ENCODE measurements at regions not wholly inside any gene's neighbourhood (a gene's known extent, or its start where the extent isn't known, plus 50 kb on each side); places are given as distances from the start of the nearest gene placed in this dataset.

- 61 to 72% methylated on average over 1 of the region's 1 CpG for WGBS, 2 donors
- H3K9me3 ChIP-seq (ENCODE audit: control insufficient read depth, low read length), result no peaks in the 10 kb centered on the region
Measured at GRCh38 chr9:78898234-78898633, 601.3 kb downstream of the PSAT1 start.

DNA sequence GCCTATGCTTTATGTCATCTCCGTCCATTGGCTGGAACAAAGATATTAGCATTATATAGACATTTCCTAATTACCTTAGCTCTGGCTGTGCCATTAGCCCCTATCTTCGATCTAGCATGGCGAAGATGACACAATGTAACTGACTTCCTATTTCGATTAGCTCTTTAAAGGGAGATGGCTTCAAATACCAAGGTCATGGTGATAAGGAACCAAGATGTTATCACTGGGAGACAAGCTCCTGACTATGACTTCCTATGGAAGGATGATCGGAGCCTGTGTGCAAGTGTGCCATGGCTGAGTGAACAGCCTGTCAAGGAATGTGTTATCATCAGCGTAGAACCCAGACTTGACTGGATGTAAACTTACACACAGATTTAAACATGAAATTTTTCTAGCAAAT is 602.1 kb downstream of the PSAT1 start:
- no peak for ATAC-seq (ENCODE audit: low FRiP score)
- WGBS, 2 donors, result 88 to 92% methylated on average over 6 of the region's 6 CpGs
- intact Hi-C loops (cut with DNase I), result no loop called here

More at GRCh38 chr9:78898234-78898633, 601.3 kb downstream of the PSAT1 start:
- no peak for ATAC-seq (ENCODE audit: low FRiP score)
- H3K27me3 ChIP-seq (ENCODE audit: control insufficient read depth in 1 of 2, insufficient read depth in 2 of 2, low read length in 1 of 2), result peaks cover 0 to 3% of the 10 kb centered on the region in 2 donors
- H3K36me3 ChIP-seq (ENCODE audit: control insufficient read depth in 1 of 2, insufficient read depth in 2 of 2, low read length in 1 of 2), result no peaks in the 10 kb centered on the region
- H3K4me3 ChIP-seq (ENCODE audit: low read length in 2 of 2), result no peak overlapping the region
- intact Hi-C loops (cut with DNase I), result no loop called here
- H3K27ac ChIP-seq (ENCODE audit: low read depth in 1 of 2, low read length in 2 of 2), result no peak overlapping the region
- no peak for DNase-seq
- no peaks in the 10 kb centered on the region for H3K4me1 ChIP-seq (ENCODE audit: control insufficient read depth in 1 of 2, insufficient read depth in 2 of 2, low read length in 2 of 2)

DNA sequence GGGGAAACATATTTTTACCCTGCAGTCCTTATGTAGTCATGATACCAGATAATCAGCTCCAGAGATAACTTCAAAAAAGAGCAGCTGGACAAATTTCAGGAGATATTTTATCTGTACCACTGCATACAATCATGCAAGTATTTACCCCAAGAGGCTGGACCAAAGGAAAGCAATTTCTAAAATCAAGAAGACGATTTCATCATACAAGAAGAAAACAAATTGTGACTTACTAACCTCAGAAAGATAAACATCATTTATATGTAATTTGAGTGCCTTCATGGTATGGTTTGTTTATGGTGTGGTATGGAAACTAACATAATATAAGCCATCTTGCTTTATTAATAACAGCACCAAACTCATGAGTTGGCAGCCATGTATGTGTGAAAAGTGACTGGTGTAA is 603.6 kb downstream of the PSAT1 start:
- no peak for DNase-seq
- WGBS, 2 donors, result 72 to 75% methylated on average over 1 of the region's 1 CpG
- intact Hi-C loops (cut with DNase I), result no loop called here
- Histone ChIP-seq H3K27me3 (ENCODE audit: control insufficient read depth in 1 of 2, insufficient read depth in 2 of 2, low read length in 1 of 2) (peaks cover 0 to 3% of the 10 kb centered on the region in 2 donors), H3K27ac (ENCODE audit: low read depth in 1 of 2, low read length in 2 of 2) (no peak overlapping the region), H3K4me3 (ENCODE audit: low read length in 2 of 2) (no peak overlapping the region), H3K9me3 (ENCODE audit: control insufficient read depth, low read length) (no peaks in the 10 kb centered on the region), H3K4me1 (ENCODE audit: control insufficient read depth in 1 of 2, insufficient read depth in 2 of 2, low read length in 2 of 2) (no peaks in the 10 kb centered on the region), H3K36me3 (ENCODE audit: control insufficient read depth in 1 of 2, insufficient read depth in 2 of 2, low read length in 1 of 2) (no peaks in the 10 kb centered on the region)
- ATAC-seq (ENCODE audit: low FRiP score), result no peak

More for the DNA sequence above, 602.1 kb downstream of the PSAT1 start:
- Histone ChIP-seq H3K36me3 (ENCODE audit: control insufficient read depth in 1 of 2, insufficient read depth in 2 of 2, low read length in 1 of 2) (no peaks in the 10 kb centered on the region), H3K4me3 (ENCODE audit: low read length in 2 of 2) (no peak overlapping the region), H3K4me1 (ENCODE audit: control insufficient read depth in 1 of 2, insufficient read depth in 2 of 2, low read length in 2 of 2) (no peaks in the 10 kb centered on the region), H3K9me3 (ENCODE audit: control insufficient read depth, low read length) (no peaks in the 10 kb centered on the region), H3K27me3 (ENCODE audit: control insufficient read depth in 1 of 2, insufficient read depth in 2 of 2, low read length in 1 of 2) (peaks cover 0 to 3% of the 10 kb centered on the region in 2 donors), H3K27ac (ENCODE audit: low read depth in 1 of 2, low read length in 2 of 2) (no peak overlapping the region)
- no peak for DNase-seq

DNA sequence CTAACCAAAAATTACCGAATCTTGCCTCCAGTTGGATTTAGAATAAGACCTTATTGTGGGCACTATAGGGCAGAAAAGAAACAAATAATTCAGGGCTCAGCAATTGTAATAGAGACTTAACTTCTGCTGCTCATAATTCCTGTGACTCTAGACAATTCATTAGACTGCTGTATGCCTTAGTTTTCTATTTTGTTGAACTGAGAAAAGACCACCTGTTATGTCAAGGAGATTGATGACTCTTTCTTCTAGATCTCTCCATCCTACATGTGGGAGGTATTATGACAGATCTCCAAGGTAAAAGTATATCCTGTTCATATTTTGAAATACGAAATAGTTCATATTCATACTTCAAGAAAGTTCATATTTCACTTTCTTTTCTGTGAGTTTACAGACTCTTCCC is 605.1 kb downstream of the PSAT1 start:
- H3K9me3 ChIP-seq (ENCODE audit: control insufficient read depth, low read length), result no peaks in the 10 kb centered on the region
- H3K4me1 ChIP-seq (ENCODE audit: control insufficient read depth in 1 of 2, insufficient read depth in 2 of 2, low read length in 2 of 2), result no peaks in the 10 kb centered on the region
- intact Hi-C loops (cut with DNase I), result no loop called here
- ATAC-seq (ENCODE audit: low FRiP score), result no peak
- no peak overlapping the region for H3K27ac ChIP-seq (ENCODE audit: low read depth in 1 of 2, low read length in 2 of 2)
- 66 to 80% methylated on average over 2 of the region's 2 CpGs for WGBS, 2 donors
- H3K27me3 ChIP-seq (ENCODE audit: control insufficient read depth in 1 of 2, insufficient read depth in 2 of 2, low read length in 1 of 2), result peaks cover 0 to 3% of the 10 kb centered on the region in 2 donors
- no peak overlapping the region for H3K4me3 ChIP-seq (ENCODE audit: low read length in 2 of 2)
- DNase-seq, result no peak
- H3K36me3 ChIP-seq (ENCODE audit: control insufficient read depth in 1 of 2, insufficient read depth in 2 of 2, low read length in 1 of 2), result no peaks in the 10 kb centered on the region

- Histone ChIP-seq H3K4me1 (ENCODE audit: control insufficient read depth in 1 of 2, insufficient read depth in 2 of 2, low read length in 2 of 2) (no peaks in the 10 kb centered on the region), H3K27me3 (ENCODE audit: control insufficient read depth in 1 of 2, insufficient read depth in 2 of 2, low read length in 1 of 2) (peaks cover 0 to 3% of the 10 kb centered on the region in 2 donors), H3K27ac (ENCODE audit: low read depth in 1 of 2, low read length in 2 of 2) (no peak overlapping the region), H3K9me3 (ENCODE audit: control insufficient read depth, low read length) (no peaks in the 10 kb centered on the region), H3K36me3 (ENCODE audit: control insufficient read depth in 1 of 2, insufficient read depth in 2 of 2, low read length in 1 of 2) (no peaks in the 10 kb centered on the region), H3K4me3 (ENCODE audit: low read length in 2 of 2) (no peak overlapping the region)
- intact Hi-C loops (cut with DNase I), result no loop called here
- DNase-seq, result no peak
- ATAC-seq (ENCODE audit: low FRiP score), result no peak
Measured at GRCh38 chr9:78903581-78903980, 606.7 kb downstream of the PSAT1 start.

DNA sequence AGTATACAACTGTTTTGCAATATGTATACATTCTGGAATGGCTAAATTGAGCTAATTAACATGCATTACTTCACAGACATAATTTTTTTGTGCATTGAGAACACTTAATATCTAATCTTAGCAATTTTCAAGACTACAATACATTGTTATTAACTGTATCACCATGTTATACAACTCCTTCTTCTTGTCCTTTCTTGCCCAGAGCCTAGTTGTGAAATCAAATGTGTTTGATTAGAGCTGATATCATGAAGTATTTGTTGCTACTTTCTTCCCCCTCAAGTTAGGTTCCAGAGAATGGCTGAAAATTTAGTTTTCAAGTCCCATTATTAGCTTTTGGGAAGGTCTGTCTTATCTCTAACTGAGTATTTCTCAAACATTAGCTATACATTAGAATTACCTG is 607.8 kb downstream of the PSAT1 start:
- no peak for DNase-seq
- Histone ChIP-seq H3K4me3 (ENCODE audit: low read length in 2 of 2) (no peak overlapping the region), H3K36me3 (ENCODE audit: control insufficient read depth in 1 of 2, insufficient read depth in 2 of 2, low read length in 1 of 2) (no peaks in the 10 kb centered on the region), H3K27me3 (ENCODE audit: control insufficient read depth in 1 of 2, insufficient read depth in 2 of 2, low read length in 1 of 2) (no peaks in the 10 kb centered on the region), H3K4me1 (ENCODE audit: control insufficient read depth in 1 of 2, insufficient read depth in 2 of 2, low read length in 2 of 2) (no peaks in the 10 kb centered on the region), H3K9me3 (ENCODE audit: control insufficient read depth, low read length) (no peaks in the 10 kb centered on the region), H3K27ac (ENCODE audit: low read depth in 1 of 2, low read length in 2 of 2) (no peak overlapping the region)
- intact Hi-C loops (cut with DNase I), result no loop called here
- no peak for ATAC-seq (ENCODE audit: low FRiP score)

DNA sequence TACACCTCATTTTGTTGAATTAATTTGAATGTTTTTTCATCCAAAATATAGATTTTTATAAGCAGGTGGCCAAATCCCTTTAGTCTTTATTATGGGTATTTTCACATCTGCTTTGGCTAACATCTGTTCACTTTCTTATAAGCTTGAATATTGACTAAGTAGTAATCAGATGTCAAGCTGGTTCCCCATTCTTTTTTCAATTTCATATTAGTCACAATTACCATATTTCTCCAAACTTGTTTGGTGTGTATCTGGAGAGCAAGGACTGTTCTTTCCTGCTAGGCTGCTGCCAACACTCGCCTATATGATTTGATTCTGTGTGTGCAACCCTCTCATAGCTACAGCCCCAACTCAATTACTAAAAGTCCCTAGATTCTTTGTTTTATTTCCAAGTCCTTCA is 608.5 kb downstream of the PSAT1 start:
- Histone ChIP-seq H3K9me3 (ENCODE audit: control insufficient read depth, low read length) (no peaks in the 10 kb centered on the region), H3K27me3 (ENCODE audit: control insufficient read depth in 1 of 2, insufficient read depth in 2 of 2, low read length in 1 of 2) (no peaks in the 10 kb centered on the region), H3K36me3 (ENCODE audit: control insufficient read depth in 1 of 2, insufficient read depth in 2 of 2, low read length in 1 of 2) (no peaks in the 10 kb centered on the region), H3K27ac (ENCODE audit: low read depth in 1 of 2, low read length in 2 of 2) (no peak overlapping the region), H3K4me3 (ENCODE audit: low read length in 2 of 2) (no peak overlapping the region), H3K4me1 (ENCODE audit: control insufficient read depth in 1 of 2, insufficient read depth in 2 of 2, low read length in 2 of 2) (no peaks in the 10 kb centered on the region)
- no peak for DNase-seq
- 63 to 65% methylated on average over 1 of the region's 1 CpG for WGBS, 2 donors
- no peak for ATAC-seq (ENCODE audit: low FRiP score)
- intact Hi-C loops (cut with DNase I), result no loop called here

GRCh38 chr9:78905986-78906755 is 609.2 kb downstream of the PSAT1 start:
- DNase-seq, result no peak
- H3K4me1 ChIP-seq (ENCODE audit: control insufficient read depth in 1 of 2, insufficient read depth in 2 of 2, low read length in 2 of 2), result no peaks in the 10 kb centered on the region
- intact Hi-C loops (cut with DNase I), result no loop called here
- H3K27ac ChIP-seq (ENCODE audit: low read depth in 1 of 2, low read length in 2 of 2), result no peak overlapping the region
- 67 to 74% methylated on average over 5 of the region's 5 CpGs for WGBS, 2 donors
- no peaks in the 10 kb centered on the region for H3K36me3 ChIP-seq (ENCODE audit: control insufficient read depth in 1 of 2, insufficient read depth in 2 of 2, low read length in 1 of 2)
- no peaks in the 10 kb centered on the region for H3K9me3 ChIP-seq (ENCODE audit: control insufficient read depth, low read length)
- ATAC-seq (ENCODE audit: low FRiP score), result no peak
- no peaks in the 10 kb centered on the region for H3K27me3 ChIP-seq (ENCODE audit: control insufficient read depth in 1 of 2, insufficient read depth in 2 of 2, low read length in 1 of 2)
- H3K4me3 ChIP-seq (ENCODE audit: low read length in 2 of 2), result no peak overlapping the region

GRCh38 chr9:78909566-78909965 is 612.6 kb downstream of the PSAT1 start:
- H3K9me3 ChIP-seq (ENCODE audit: control insufficient read depth, low read length), result no peaks in the 10 kb centered on the region
- no peaks in the 10 kb centered on the region for H3K36me3 ChIP-seq (ENCODE audit: control insufficient read depth in 1 of 2, insufficient read depth in 2 of 2, low read length in 1 of 2)
- H3K4me3 ChIP-seq (ENCODE audit: low read length in 2 of 2), result no peak overlapping the region
- ATAC-seq (ENCODE audit: low FRiP score) (no peak), DNase-seq (no peak)
- no peaks in the 10 kb centered on the region for H3K27me3 ChIP-seq (ENCODE audit: control insufficient read depth in 1 of 2, insufficient read depth in 2 of 2, low read length in 1 of 2)
- WGBS, 2 donors, result 6 to 13% methylated on average over 2 of the region's 2 CpGs
- no peak overlapping the region for H3K27ac ChIP-seq (ENCODE audit: low read depth in 1 of 2, low read length in 2 of 2)
- no peaks in the 10 kb centered on the region for H3K4me1 ChIP-seq (ENCODE audit: control insufficient read depth in 1 of 2, insufficient read depth in 2 of 2, low read length in 2 of 2)
- intact Hi-C loops (cut with DNase I), result no loop called here
